K562 (cell line): ENCODE measurements at regions not wholly inside any gene's neighbourhood (a gene's known extent, or its start where the extent isn't known, plus 50 kb on each side); places are given as distances from the start of the nearest gene placed in this dataset.

Source experiments
- BCLAF1 ChIP-seq, 2 experiments: fragments of 450-650 bp in 1 of 2; IDR thresholded peaks; 2 replicates each; pipeline ENCODE4 v1.6.1; 2011 to 2017; ENCODE audit warnings: low read depth in 2 of 2, antibody characterized with exemption in 1 of 2, borderline replicate concordance in 1 of 2, low read length in 1 of 2, mild to moderate bottlenecking in 1 of 2, mixed read lengths in 1 of 2; ENCODE audit not compliant: control insufficient read depth in 1 of 2
- BRF2 ChIP-seq: IDR thresholded peaks from 3 replicates; pipeline ENCODE4 v1.6.1; 2011; ENCODE audit warnings: borderline replicate concordance, mild to moderate bottlenecking; ENCODE audit not compliant: insufficient read length, insufficient read depth
- CEBPG ChIP-seq, 3 experiments: fragments of 200-800 bp in 1 of 3; sonication (Bioruptor generic) in 1 of 3; sonication (generic) in 1 of 3; formaldehyde crosslinking in 1 of 3; IDR thresholded peaks in 2 of 3; conservative IDR thresholded peaks in 1 of 3; 2 replicates each; pipeline versions ENCODE4 v1.6.1 to v1.8.0; 2016 to 2022; ENCODE audit warnings: missing compliant biosample characterization in 2 of 3, missing genetic modification characterization in 2 of 3, mild to moderate bottlenecking in 1 of 3, missing genetic modification reagents in 1 of 3
- CREM ChIP-seq: IDR thresholded peaks from 2 replicates; pipeline ENCODE4 v1.6.1; 2014; ENCODE audit warnings: antibody characterized with exemption, low read depth
- GATA2 ChIP-seq: sonication (generic); formaldehyde crosslinking; IDR thresholded peaks from 2 replicates; pipeline ENCODE4 v1.4.0; 2020; ENCODE audit warnings: mild to moderate bottlenecking, missing genetic modification reagents
- GTF2B ChIP-seq: IDR thresholded peaks from 2 replicates; pipeline ENCODE4 v1.6.1; 2011; ENCODE audit not compliant: insufficient read length; ENCODE audit errors: extremely low read depth
- HES1 ChIP-seq: fragments of 450-650 bp; IDR thresholded peaks from 2 replicates; pipeline ENCODE4 v1.6.1; 2016; ENCODE audit warnings: low read depth, mild to moderate bottlenecking, moderate library complexity
- JUND ChIP-seq, 2 experiments: IDR thresholded peaks; 2 replicates in 1 of 2; 3 replicates in 1 of 2; pipeline ENCODE4 v1.6.1; 2011; ENCODE audit warnings: borderline replicate concordance in 2 of 2, low read depth in 2 of 2, low read length in 2 of 2, improper control_type of control experiment in 1 of 2, missing biosample characterization in 1 of 2, missing genetic modification characterization in 1 of 2, missing genetic modification reagents in 1 of 2
- NR3C1 ChIP-seq: sonication (generic); formaldehyde crosslinking; IDR thresholded peaks from 2 replicates; pipeline ENCODE4 v1.8.1; 2022; ENCODE audit warnings: missing genetic modification reagents
- PHTF2 ChIP-seq: fragments of 250-450 bp; sonication (Bioruptor Pico); IDR thresholded peaks from 2 replicates; pipeline ENCODE4 v1.5.0; 2021; ENCODE audit warnings: mild to moderate bottlenecking
- POLR2H ChIP-seq: IDR thresholded peaks from 2 replicates; pipeline ENCODE4 v1.6.1; 2016; ENCODE audit warnings: missing genetic modification characterization, low read depth, mild to moderate bottlenecking, control low read depth, missing compliant biosample characterization, moderate library complexity
- RBM15 ChIP-seq: fragments of 200-400 bp; formaldehyde crosslinking; IDR thresholded peaks from 2 replicates; pipeline ENCODE4 v1.6.1; 2018; ENCODE audit warnings: mild to moderate bottlenecking, low read length, moderate library complexity; ENCODE audit not compliant: insufficient read depth
- RCOR1 ChIP-seq, 2 experiments: IDR thresholded peaks; 2 replicates each; pipeline ENCODE4 v1.6.1; 2012; ENCODE audit warnings: low read depth in 2 of 2, low read length in 2 of 2, borderline replicate concordance in 1 of 2, improper control_type of control experiment in 1 of 2
- SNAPC5 ChIP-seq: fragments of 250-450 bp; sonication (Bioruptor Pico); IDR thresholded peaks from 2 replicates; pipeline ENCODE4 v1.8.0; 2021; ENCODE audit warnings: moderate library complexity, mild to moderate bottlenecking, inconsistent platforms
- TEAD1 ChIP-seq, 2 experiments: fragments of 450-650 bp in 1 of 2; sonication (generic) in 1 of 2; formaldehyde crosslinking; IDR thresholded peaks; 2 replicates each; pipeline versions ENCODE4 v1.4.0 to v1.8.0; 2020 to 2022; ENCODE audit warnings: mild to moderate bottlenecking in 2 of 2, missing genetic modification reagents in 1 of 2
- ZBTB7A ChIP-seq: IDR thresholded peaks from 2 replicates; pipeline ENCODE4 v1.6.1; 2011; ENCODE audit warnings: low read depth, mild to moderate bottlenecking, low read length, moderate library complexity, borderline replicate concordance; ENCODE audit not compliant: control insufficient read depth
- ZNF134 ChIP-seq: fragments of 250-450 bp; sonication (Bioruptor Pico); conservative IDR thresholded peaks from 2 replicates; pipeline ENCODE4 v1.4.0; 2020
- ZNF239 ChIP-seq: fragments of 250-450 bp; sonication (Bioruptor Pico); IDR thresholded peaks from 2 replicates; pipeline ENCODE4 v1.4.0; 2020; ENCODE audit warnings: mild to moderate bottlenecking
- ZNF354B ChIP-seq: fragments of 250-450 bp; sonication (Bioruptor Pico); IDR thresholded peaks from 2 replicates; pipeline ENCODE4 v1.4.0; 2020

GRCh38 chr6:14706378-14706929 is 539.4 kb upstream of the JARID2 start (continued):
- no peak for TF ChIP-seq SNAPC5
- peak in 1 of 2 experiments; percentile 68; a peak in 1 of 4 replicates for TF ChIP-seq BCLAF1 (IDR thresholded peaks at IDR 0.05; ENCODE audit: borderline replicate concordance in 1 of 2, control insufficient read depth in 1 of 2, low read depth in 2 of 2, low read length in 1 of 2)
- peak; percentile 64; the same call in 1 of the 2 replicates for TF ChIP-seq CEBPG (CRISPR knock-in tag; IDR thresholded peaks at IDR 0.05)
- no peak; a peak in 1 of 4 replicates for TF ChIP-seq CEBPG (tag; conservative IDR thresholded peaks at IDR 0.05 in 1 of 2, IDR thresholded peaks at IDR 0.05 in 1 of 2)
- TF ChIP-seq ZNF134 (CRISPR knock-in tag): no peak
- TF ChIP-seq ZNF239 (CRISPR knock-in tag): no peak
- TF ChIP-seq HES1: peak; percentile 34; the same call in 1 of the 2 replicates
- peak; percentile 92 for TF ChIP-seq ZBTB7A
- TF ChIP-seq JUND (IDR thresholded peaks at IDR 0.05; ENCODE audit: borderline replicate concordance, low read depth, low read length): peak; percentile 88
- peak; percentile 82; the same call in 2 of the 3 replicates for TF ChIP-seq JUND (tag; IDR thresholded peaks at IDR 0.05; ENCODE audit: borderline replicate concordance, low read depth, low read length)
- TF ChIP-seq ZNF354B (CRISPR knock-in tag): no peak
- TF ChIP-seq RCOR1 (IDR thresholded peaks at IDR 0.05; ENCODE audit: borderline replicate concordance in 1 of 2, low read depth in 2 of 2, low read length in 2 of 2): peak in 1 of 2 experiments; percentile 83; a peak in 2 of 4 replicates
- peak; percentile 59 for TF ChIP-seq POLR2H (tag)
- no peak for TF ChIP-seq BRF2
- peak; percentile 93 for TF ChIP-seq CREM
- no peak for TF ChIP-seq GATA2
- no peak for TF ChIP-seq RBM15
- no peak for TF ChIP-seq NR3C1 (CRISPR knock-in tag)
- no peak; the same call in 1 of the 2 replicates for TF ChIP-seq PHTF2
- TF ChIP-seq TEAD1 (CRISPR knock-in tag; IDR thresholded peaks at IDR 0.05): peak; percentile 6 to 63; a peak in 2 of 4 replicates
- no peak for TF ChIP-seq GTF2B
